ENCODE measurements at regions not wholly inside any gene's neighbourhood (a gene's known extent, or its start where the extent isn't known, plus 50 kb on each side); places are given as distances from the start of the nearest gene placed in this dataset.

- no peaks in the 10 kb centered on the region for H3K36me3 Mint-ChIP-seq (ENCODE audit: low read depth)
- no peak overlapping the region for H3K4me3 Mint-ChIP-seq (ENCODE audit: unreplicated experiment)
- no peak overlapping the region for H3K27ac Mint-ChIP-seq (ENCODE audit: unreplicated experiment)
- H3K27me3 Mint-ChIP-seq (ENCODE audit: low read depth), result no peaks in the 10 kb centered on the region
- peaks cover 46% of the 10 kb centered on the region for H3K4me1 Mint-ChIP-seq (ENCODE audit: low read depth)
- peaks cover 11% of the 10 kb centered on the region for H3K9me3 Mint-ChIP-seq (ENCODE audit: low read depth)
- TF ChIP-seq CTCF (IDR thresholded peaks at IDR 0.05), result no peak
- no peak for DNase-seq (ENCODE audit: low spot score)
These were observed 277.6 kb downstream of the COL12A1 start for GRCh38 chr6:74928203-74928602.

- DNase-seq (ENCODE audit: low spot score), result no peak
- Mint-ChIP-seq H3K4me1 (ENCODE audit: low read depth) (peaks cover 37% of the 10 kb centered on the region), H3K27ac (ENCODE audit: unreplicated experiment) (no peak overlapping the region), H3K36me3 (ENCODE audit: low read depth) (no peaks in the 10 kb centered on the region), H3K4me3 (ENCODE audit: unreplicated experiment) (no peak overlapping the region), H3K27me3 (ENCODE audit: low read depth) (no peaks in the 10 kb centered on the region), H3K9me3 (ENCODE audit: low read depth) (peaks cover 8% of the 10 kb centered on the region)
- no peak for TF ChIP-seq CTCF (IDR thresholded peaks at IDR 0.05)
These were observed 278.6 kb downstream of the COL12A1 start for GRCh38 chr6:74927299-74927698.

- H3K27me3 Mint-ChIP-seq (ENCODE audit: low read depth), result no peaks in the 10 kb centered on the region
- no peak for TF ChIP-seq CTCF (IDR thresholded peaks at IDR 0.05)
- no peaks in the 10 kb centered on the region for H3K36me3 Mint-ChIP-seq (ENCODE audit: low read depth)
- DNase-seq (ENCODE audit: low spot score), result no peak
- H3K4me3 Mint-ChIP-seq (ENCODE audit: unreplicated experiment), result no peak overlapping the region
- H3K9me3 Mint-ChIP-seq (ENCODE audit: low read depth), result peaks cover 8% of the 10 kb centered on the region
- no peak overlapping the region for H3K27ac Mint-ChIP-seq (ENCODE audit: unreplicated experiment)
- peaks cover 27% of the 10 kb centered on the region for H3K4me1 Mint-ChIP-seq (ENCODE audit: low read depth)
These were observed 280.2 kb downstream of the COL12A1 start for GRCh38 chr6:74925683-74926082.

- Mint-ChIP-seq H3K27ac (ENCODE audit: unreplicated experiment) (no peak overlapping the region), H3K9me3 (ENCODE audit: low read depth) (no peaks in the 10 kb centered on the region), H3K27me3 (ENCODE audit: low read depth) (no peaks in the 10 kb centered on the region), H3K4me1 (ENCODE audit: low read depth) (peaks cover 32% of the 10 kb centered on the region), H3K36me3 (ENCODE audit: low read depth) (no peaks in the 10 kb centered on the region), H3K4me3 (ENCODE audit: unreplicated experiment) (no peak overlapping the region)
- no peak for TF ChIP-seq CTCF (IDR thresholded peaks at IDR 0.05)
- DNase-seq (ENCODE audit: low spot score), result no peak
These were observed 291.0 kb downstream of the COL12A1 start for GRCh38 chr6:74914888-74915287.

- Mint-ChIP-seq H3K4me3 (ENCODE audit: unreplicated experiment) (no peak overlapping the region), H3K27me3 (ENCODE audit: low read depth) (no peaks in the 10 kb centered on the region), H3K36me3 (ENCODE audit: low read depth) (no peaks in the 10 kb centered on the region), H3K9me3 (ENCODE audit: low read depth) (no peaks in the 10 kb centered on the region), H3K27ac (ENCODE audit: unreplicated experiment) (peak overlapping the region; percentile 63), H3K4me1 (ENCODE audit: low read depth) (peaks cover 25% of the 10 kb centered on the region)
- no peak for DNase-seq (ENCODE audit: low spot score)
- no peak for TF ChIP-seq CTCF (IDR thresholded peaks at IDR 0.05)
These were observed 293.6 kb downstream of the COL12A1 start for GRCh38 chr6:74912234-74912633.

All from chondrocyte (in vitro differentiated cells).